ENCODE measurements at regions not wholly inside any gene's neighbourhood (a gene's known extent, or its start where the extent isn't known, plus 50 kb on each side); places are given as distances from the start of the nearest gene placed in this dataset.
A peak's percentile ranks its signal among the peaks of the same experiment; 100 is the strongest.

DNA sequence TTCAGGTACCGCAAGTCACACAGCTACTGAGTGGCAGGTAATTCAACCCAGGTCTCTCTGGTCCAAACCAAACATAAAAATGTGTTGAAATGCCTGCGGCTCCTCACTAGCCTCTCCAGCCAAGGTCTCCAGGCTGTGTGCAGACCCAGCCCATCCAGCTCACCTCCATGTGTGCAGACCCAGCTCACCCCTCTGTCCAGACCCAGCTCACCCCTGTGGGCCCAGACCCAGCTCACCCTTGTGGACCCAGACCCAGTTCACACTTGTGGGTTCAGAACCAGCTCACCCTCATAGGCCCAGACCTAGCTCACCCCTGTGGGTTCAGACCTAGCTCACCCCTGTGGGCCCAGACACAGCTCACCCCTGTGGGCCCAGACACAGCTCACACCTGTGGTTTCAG is 188.0 kb upstream of the ADCY2 start:
- Histone ChIP-seq H3K23ac (ENCODE audit: insufficient read length, low read depth, low read length) (no peak overlapping the region), H3K27ac (ENCODE audit: insufficient read length, low read depth, low read length) (no peak overlapping the region), H3K23me2 (ENCODE audit: insufficient read length, low read depth, low read length, poor library complexity, severe bottlenecking) (no peaks in the 10 kb centered on the region), H3K4me2 (ENCODE audit: insufficient read depth, insufficient read length, low read length) (no peak overlapping the region), H2AK5ac (ENCODE audit: insufficient read length, low read length) (no peak overlapping the region), H3K18ac (ENCODE audit: insufficient read length, low read depth, low read length) (no peak overlapping the region), H3K9me3 (ENCODE audit: control insufficient read depth, low read depth, low read length) (no peaks in the 10 kb centered on the region), H3K4me1 (ENCODE audit: insufficient read depth, low read length) (no peaks in the 10 kb centered on the region), H3K9ac (ENCODE audit: extremely low read depth, insufficient read length, low read length) (no peak overlapping the region), H4K20me1 (ENCODE audit: control insufficient read depth, insufficient read depth, insufficient read length) (no peaks in the 10 kb centered on the region), H3K56ac (ENCODE audit: insufficient read length, low read depth, low read length) (no peak overlapping the region), H2BK5ac (ENCODE audit: insufficient read length, low read length) (no peak overlapping the region), H4K91ac (ENCODE audit: insufficient read length, low read depth, low read length) (no peak overlapping the region), H2AFZ (ENCODE audit: low read length) (no peak overlapping the region), H3K27me3 (ENCODE audit: insufficient read depth, low read length) (no peaks in the 10 kb centered on the region), H3T11ph (ENCODE audit: low read length) (no peak overlapping the region), H3K79me2 (ENCODE audit: insufficient read depth, low read length) (no peaks in the 10 kb centered on the region), H2BK20ac (ENCODE audit: low read depth, low read length, poor library complexity, severe bottlenecking) (no peak overlapping the region), H3K79me1 (ENCODE audit: insufficient read depth, low read depth, low read length, poor library complexity, severe bottlenecking) (no peaks in the 10 kb centered on the region), H3K4ac (ENCODE audit: low read depth, low read length) (no peak overlapping the region), H3K14ac (ENCODE audit: insufficient read depth, low read length) (no peak overlapping the region), H2BK120ac (ENCODE audit: low read depth, low read length, poor library complexity, severe bottlenecking) (no peak overlapping the region), H2BK15ac (ENCODE audit: low read depth, low read length) (no peak overlapping the region), H4K8ac (replicated peaks; ENCODE audit: insufficient read length, low read depth, low read length) (no peak overlapping the region), H2BK12ac (ENCODE audit: insufficient read length, low read depth, low read length) (no peak overlapping the region), H4K5ac (ENCODE audit: insufficient read length, low read depth, low read length) (no peak overlapping the region)
- Mint-ChIP-seq H3K4me1 (no peaks in the 10 kb centered on the region), H3K4me3 (no peak overlapping the region), H3K36me3 (ENCODE audit: insufficient read depth in 1 of 3, low read depth in 3 of 3) (no peaks in the 10 kb centered on the region; a peak in 2 of 7 replicates), H3K9me3 (no peaks in the 10 kb centered on the region; a peak in 1 of 5 replicates), H3K27ac (0 out of 7 replicates have a peak overlapping the region, but pooled peaks of 1 of the 3 experiments have one; percentile 50), H3K27me3 (ENCODE audit: low read depth) (peaks cover 3% of the 10 kb centered on the region; the same call in 1 of the 2 replicates)
- TF ChIP-seq, protein P1, sequence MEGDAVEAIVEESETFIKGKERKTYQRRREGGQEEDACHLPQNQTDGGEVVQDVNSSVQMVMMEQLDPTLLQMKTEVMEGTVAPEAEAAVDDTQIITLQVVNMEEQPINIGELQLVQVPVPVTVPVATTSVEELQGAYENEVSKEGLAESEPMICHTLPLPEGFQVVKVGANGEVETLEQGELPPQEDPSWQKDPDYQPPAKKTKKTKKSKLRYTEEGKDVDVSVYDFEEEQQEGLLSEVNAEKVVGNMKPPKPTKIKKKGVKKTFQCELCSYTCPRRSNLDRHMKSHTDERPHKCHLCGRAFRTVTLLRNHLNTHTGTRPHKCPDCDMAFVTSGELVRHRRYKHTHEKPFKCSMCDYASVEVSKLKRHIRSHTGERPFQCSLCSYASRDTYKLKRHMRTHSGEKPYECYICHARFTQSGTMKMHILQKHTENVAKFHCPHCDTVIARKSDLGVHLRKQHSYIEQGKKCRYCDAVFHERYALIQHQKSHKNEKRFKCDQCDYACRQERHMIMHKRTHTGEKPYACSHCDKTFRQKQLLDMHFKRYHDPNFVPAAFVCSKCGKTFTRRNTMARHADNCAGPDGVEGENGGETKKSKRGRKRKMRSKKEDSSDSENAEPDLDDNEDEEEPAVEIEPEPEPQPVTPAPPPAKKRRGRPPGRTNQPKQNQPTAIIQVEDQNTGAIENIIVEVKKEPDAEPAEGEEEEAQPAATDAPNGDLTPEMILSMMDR (conservative IDR thresholded peaks at IDR 0.05), result no peak
- DNase-seq, result no peak
- WGBS (ENCODE audit: extremely low coverage, insufficient read length, low lambda C conversion rate), result no CpG with 5 or more reads among the region's 2 CpGs

All from H9 (cell line).